Astrocyte of the cerebellum (primary cell): ENCODE measurements at regions not wholly inside any gene's neighbourhood (a gene's known extent, or its start where the extent isn't known, plus 50 kb on each side); places are given as distances from the start of the nearest gene placed in this dataset.

ENCODE experiments used
- DNase-seq: peaks from one replicate; pipeline ENCODE4 v3.0.0-alpha.2; 2011; ENCODE audit warnings: low read depth
- H3K4me3 ChIP-seq: 2 replicates; pipeline ENCODE4 v1.5.1; 2011; ENCODE audit warnings: mild to moderate bottlenecking, low read depth, low read length, moderate library complexity
- CTCF ChIP-seq: IDR thresholded peaks from 2 replicates; pipeline ENCODE4 v1.5.1; 2012; ENCODE audit warnings: low read length, low read depth, moderate library complexity, mild to moderate bottlenecking; ENCODE audit errors: missing control alignments
- in situ Hi-C: cut with HindIII; loops from 2 replicates; pipeline ENCODE4 v1.10.0; 2017; ENCODE audit warnings: low sequenced_read_pairs

GRCh38 chr7:17026269-17026668, 144.5 kb upstream of the AGR3 start:
- H3K4me3 ChIP-seq: no peak overlapping the region
- no peak for DNase-seq
- TF ChIP-seq CTCF: no peak
- in situ Hi-C loops: no loop called here

GRCh38 chr7:17027143-17027788, 145.5 kb upstream of the AGR3 start:
- TF ChIP-seq CTCF: no peak
- in situ Hi-C loops: no loop called here
- no peak for DNase-seq
- H3K4me3 ChIP-seq: no peak overlapping the region

GRCh38 chr7:17027789-17028152, 146.0 kb upstream of the AGR3 start:
- no peak overlapping the region for H3K4me3 ChIP-seq
- TF ChIP-seq CTCF: no peak
- no peak for DNase-seq
- in situ Hi-C loops: no loop called here

- no peak overlapping the region for H3K4me3 ChIP-seq
- in situ Hi-C loops: no loop called here
- no peak for DNase-seq
- TF ChIP-seq CTCF: no peak
These were observed 147.4 kb upstream of the AGR3 start for GRCh38 chr7:17029150-17029549.

- DNase-seq: no peak
- in situ Hi-C loops: no loop called here
- H3K4me3 ChIP-seq: no peak overlapping the region
- no peak for TF ChIP-seq CTCF
These were observed 148.8 kb upstream of the AGR3 start for GRCh38 chr7:17030559-17030958.

GRCh38 chr7:17031906-17032551, 150.2 kb upstream of the AGR3 start:
- in situ Hi-C loops: no loop called here
- H3K4me3 ChIP-seq: no peak overlapping the region
- no peak for DNase-seq
- no peak for TF ChIP-seq CTCF
